Parathyroid adenoma (tissue), 2 donors: ENCODE measurements at regions not wholly inside any gene's neighbourhood (a gene's known extent, or its start where the extent isn't known, plus 50 kb on each side); places are given as distances from the start of the nearest gene placed in this dataset.

Source experiments
- H2AFZ ChIP-seq: fragments of 300-600 bp; sonication (generic); one replicate; pipeline ENCODE4 v1.7.0; 2017; ENCODE audit warnings: antibody characterized with exemption, mild to moderate bottlenecking
- H3K27ac ChIP-seq: fragments of 300-600 bp; sonication (generic); one replicate; pipeline ENCODE4 v1.7.0; 2017
- H3K27me3 ChIP-seq: fragments of 300-600 bp; sonication (generic); one replicate; pipeline ENCODE4 v1.7.0; 2017; ENCODE audit warnings: low read length; ENCODE audit not compliant: control insufficient read depth, insufficient read depth
- H3K36me3 ChIP-seq: fragments of 300-600 bp; sonication (generic); one replicate; pipeline ENCODE4 v1.7.0; 2017; ENCODE audit warnings: low read length; ENCODE audit not compliant: control insufficient read depth, insufficient read depth
- H3K4me1 ChIP-seq: fragments of 300-600 bp; sonication (generic); one replicate; pipeline ENCODE4 v1.7.0; 2017; ENCODE audit warnings: control low read depth
- H3K4me2 ChIP-seq: fragments of 300-600 bp; sonication (generic); one replicate; pipeline ENCODE4 v1.7.0; 2017; ENCODE audit warnings: low read length
- H3K4me3 ChIP-seq: fragments of 300-600 bp; sonication (generic); one replicate; pipeline ENCODE4 v1.7.0; 2017; ENCODE audit warnings: low read depth, low read length
- H3K79me2 ChIP-seq: fragments of 300-600 bp; sonication (generic); one replicate; pipeline ENCODE4 v1.7.0; 2017; ENCODE audit warnings: control low read depth
- H3K9ac ChIP-seq: fragments of 300-600 bp; sonication (generic); one replicate; pipeline ENCODE4 v1.7.0; 2017; ENCODE audit warnings: mild to moderate bottlenecking
- H3K9me3 ChIP-seq: fragments of 300-600 bp; sonication (generic); one replicate; pipeline ENCODE4 v1.7.0; 2017; ENCODE audit warnings: low read length; ENCODE audit not compliant: control insufficient read depth
- CTCF ChIP-seq: fragments of 300-600 bp; sonication (generic); IDR thresholded peaks from one replicate; pipeline ENCODE4 v1.7.0; 2017; ENCODE audit warnings: antibody characterized with exemption, mild to moderate bottlenecking
- donor health status: primary hyperparathyroidism.

- H3K79me2 ChIP-seq, result no peaks in the 10 kb centered on the region
- no peaks in the 10 kb centered on the region for H3K9me3 ChIP-seq
- H3K27me3 ChIP-seq, result no peaks in the 10 kb centered on the region
- H3K4me2 ChIP-seq, result no peak overlapping the region
- H3K9ac ChIP-seq, result no peak overlapping the region
- H3K27ac ChIP-seq, result no peak overlapping the region
- no peaks in the 10 kb centered on the region for H3K36me3 ChIP-seq
- H2AFZ ChIP-seq, result no peak overlapping the region
- H3K4me1 ChIP-seq, result peaks cover 3% of the 10 kb centered on the region
- TF ChIP-seq CTCF, result no peak
- no peak overlapping the region for H3K4me3 ChIP-seq
These were observed 510.7 kb upstream of the SULF2 start for GRCh38 chr20:48295966-48296421.

DNA sequence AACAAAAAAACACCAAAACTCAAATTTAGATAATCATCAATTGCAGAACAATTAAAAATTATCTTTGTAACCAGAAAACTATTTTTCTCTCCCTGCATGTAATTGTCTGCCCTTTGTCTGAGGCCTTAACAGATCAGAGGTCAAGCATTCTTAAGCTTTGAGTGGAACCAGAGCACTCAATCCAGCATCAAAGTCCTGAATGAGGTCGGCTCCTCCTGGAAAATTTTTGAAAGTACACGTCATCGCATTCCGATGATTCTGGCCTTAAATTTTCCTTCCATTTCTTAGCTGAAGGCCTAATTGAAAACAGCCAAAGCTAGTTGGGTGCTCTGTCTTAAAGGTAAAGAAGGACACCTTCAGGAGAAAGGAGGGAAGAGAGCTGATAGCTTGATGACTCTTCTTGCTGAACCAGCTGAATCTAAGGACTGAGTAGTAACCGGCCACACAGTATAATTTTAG, 510.2 kb upstream of the SULF2 start:
- Histone ChIP-seq H3K36me3 (no peaks in the 10 kb centered on the region), H3K9ac (no peak overlapping the region), H3K4me3 (no peak overlapping the region), H3K27ac (no peak overlapping the region), H3K4me2 (no peak overlapping the region), H3K9me3 (no peaks in the 10 kb centered on the region), H2AFZ (no peak overlapping the region), H3K79me2 (no peaks in the 10 kb centered on the region), H3K27me3 (no peaks in the 10 kb centered on the region), H3K4me1 (peaks cover 3% of the 10 kb centered on the region)
- no peak for TF ChIP-seq CTCF

DNA sequence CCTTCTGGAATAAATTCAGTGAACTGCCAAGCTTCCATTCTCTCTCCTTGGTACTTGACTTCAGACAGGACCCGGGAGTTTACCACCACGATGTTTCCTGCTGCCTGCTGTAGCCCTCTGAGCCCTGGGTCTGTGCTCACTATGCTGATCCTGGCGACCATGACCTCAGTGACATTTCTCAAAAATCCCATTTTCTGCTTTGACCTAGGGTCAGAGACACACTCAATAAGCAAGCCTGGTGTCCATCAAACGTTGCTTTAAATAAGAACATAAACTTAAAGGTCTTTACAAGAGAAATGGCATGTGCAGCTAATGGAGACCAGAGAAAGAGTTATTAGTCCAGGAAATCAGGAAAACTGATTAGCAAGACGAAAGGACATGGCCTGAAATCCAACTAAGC, 509.7 kb upstream of the SULF2 start:
- no peaks in the 10 kb centered on the region for H3K79me2 ChIP-seq
- no peaks in the 10 kb centered on the region for H3K9me3 ChIP-seq
- no peak overlapping the region for H3K4me3 ChIP-seq
- H3K9ac ChIP-seq, result no peak overlapping the region
- no peak overlapping the region for H2AFZ ChIP-seq
- no peak overlapping the region for H3K27ac ChIP-seq
- TF ChIP-seq CTCF, result no peak
- no peak overlapping the region for H3K4me2 ChIP-seq
- peaks cover 3% of the 10 kb centered on the region for H3K4me1 ChIP-seq
- no peaks in the 10 kb centered on the region for H3K36me3 ChIP-seq
- H3K27me3 ChIP-seq, result no peaks in the 10 kb centered on the region

- H3K79me2 ChIP-seq, result no peaks in the 10 kb centered on the region
- H3K4me2 ChIP-seq, result no peak overlapping the region
- no peaks in the 10 kb centered on the region for H3K27me3 ChIP-seq
- no peaks in the 10 kb centered on the region for H3K36me3 ChIP-seq
- TF ChIP-seq CTCF, result no peak
- no peak overlapping the region for H3K4me3 ChIP-seq
- H3K9me3 ChIP-seq, result no peaks in the 10 kb centered on the region
- H2AFZ ChIP-seq, result no peak overlapping the region
- no peaks in the 10 kb centered on the region for H3K4me1 ChIP-seq
- no peak overlapping the region for H3K9ac ChIP-seq
- H3K27ac ChIP-seq, result no peak overlapping the region
These were observed 508.9 kb upstream of the SULF2 start for GRCh38 chr20:48294196-48294595.

- Histone ChIP-seq H3K9ac (no peak overlapping the region), H3K27me3 (no peaks in the 10 kb centered on the region), H3K4me2 (no peak overlapping the region), H3K36me3 (no peaks in the 10 kb centered on the region), H3K79me2 (no peaks in the 10 kb centered on the region), H3K4me1 (no peaks in the 10 kb centered on the region), H3K4me3 (no peak overlapping the region), H3K9me3 (no peaks in the 10 kb centered on the region), H2AFZ (no peak overlapping the region), H3K27ac (no peak overlapping the region)
- TF ChIP-seq CTCF, result no peak
These were observed 508.4 kb upstream of the SULF2 start for GRCh38 chr20:48293671-48294070.
